A549 (cell line): ENCODE measurements at regions not wholly inside any gene's neighbourhood (a gene's known extent, or its start where the extent isn't known, plus 50 kb on each side); places are given as distances from the start of the nearest gene placed in this dataset.

ENCODE experiments used
- ATAC-seq, 2 experiments: fragments of 200-7000 bp in 1 of 2; fragments of >200 bp in 1 of 2; cut with Nextera tagmentation in 1 of 2; cut with Tn5 transposase in 1 of 2; 3 replicates each; pipeline versions ENCODE4 v1.8.0 to v1.9.1; 2018 to 2020; ENCODE audit warnings: mild to moderate bottlenecking in 1 of 2, moderate library complexity in 1 of 2
- CTCF ChIA-PET: fragments of 300-600 bp; sonication (Branson Sonifier 250); formaldehyde crosslinking; extraction: SDS; loops from one replicate; lab custom pipeline; 2021; ENCODE audit warnings: antibody characterized with exemption, inconsistent platforms; lab: Yijun Ruan, JAX
- POLR2A ChIA-PET: fragments of 350-600 bp; formaldehyde crosslinking; extraction: SDS; loops from one replicate; lab custom pipeline; 2021; ENCODE audit warnings: antibody characterized with exemption, inconsistent platforms; lab: Yijun Ruan, JAX
- DNase-seq, 2 experiments: peaks; one replicate each; pipeline versions ENCODE4 v3.0.0 to v3.0.0-alpha.2; 2011 to 2016; ENCODE audit warnings: low read depth in 1 of 2, low spot score in 1 of 2
- FAIRE-seq: peaks from 2 replicates; lab custom pipeline; 2011; peaks lifted over from hg19 to GRCh38; lab: Jason Lieb, UNC
- H3K27ac ChIP-seq, 2 experiments: fragments of >200 bp; sonication (Bioruptor Twin); formaldehyde crosslinking; 3 replicates each; pipeline ENCODE4 v1.5.1; 2016 to 2017
- H3K4me1 ChIP-seq: fragments of >200 bp; sonication (Bioruptor Twin); formaldehyde crosslinking; 3 replicates; pipeline ENCODE4 v1.6.1; 2016
- H3K4me2 ChIP-seq: fragments of >200 bp; sonication (Bioruptor Twin); formaldehyde crosslinking; 3 replicates; pipeline ENCODE4 v1.6.1; 2016
- H3K4me3 ChIP-seq: fragments of >200 bp; sonication (Bioruptor Twin); formaldehyde crosslinking; 3 replicates; pipeline ENCODE4 v1.5.1; 2016
- H3K9me3 ChIP-seq: fragments of >200 bp; sonication (Bioruptor Twin); formaldehyde crosslinking; 3 replicates; pipeline ENCODE4 v1.6.1; 2016
- CHD2 ChIP-seq: fragments of 150-350 bp; IDR thresholded peaks from 2 replicates; pipeline ENCODE4 v1.6.1; 2014; ENCODE audit warnings: low read length; ENCODE audit not compliant: partially characterized antibody
- EHF ChIP-seq: fragments of 250-450 bp; sonication (Bioruptor Pico); IDR thresholded peaks from 2 replicates; pipeline ENCODE4 v1.5.0; 2020; ENCODE audit warnings: mild to moderate bottlenecking
- EHMT2 ChIP-seq: fragments of 200-600 bp; sonication (generic); IDR thresholded peaks from 2 replicates; pipeline ENCODE4 v1.6.1; 2016; ENCODE audit warnings: antibody characterized with exemption, low read depth, mild to moderate bottlenecking, moderate library complexity
- EP300 ChIP-seq, 2 experiments: fragments of >200 bp; sonication (Bioruptor Twin); formaldehyde crosslinking; IDR thresholded peaks; 2 replicates in 1 of 2; 3 replicates in 1 of 2; pipeline ENCODE4 v1.6.1; 2016 to 2017
- ESRRA ChIP-seq: fragments of 150-350 bp; IDR thresholded peaks from 2 replicates; pipeline ENCODE4 v1.6.1; 2014; ENCODE audit warnings: mild to moderate bottlenecking, low read length, borderline replicate concordance
- FOSB ChIP-seq: fragments of 250-450 bp; sonication (Bioruptor Pico); IDR thresholded peaks from 2 replicates; pipeline ENCODE4 v1.5.0; 2020; ENCODE audit warnings: mild to moderate bottlenecking, moderate library complexity
- HDAC2 ChIP-seq: fragments of 200-600 bp; sonication (generic); IDR thresholded peaks from 2 replicates; pipeline ENCODE4 v1.6.1; 2016
- HES2 ChIP-seq: fragments of >200 bp; sonication (Bioruptor Twin); formaldehyde crosslinking; IDR thresholded peaks from 2 replicates; pipeline ENCODE4 v1.6.1; 2016
- JUNB ChIP-seq: fragments of >200 bp; sonication (Bioruptor Twin); formaldehyde crosslinking; IDR thresholded peaks from 2 replicates; pipeline ENCODE4 v1.6.1; 2016
- MYC ChIP-seq: IDR thresholded peaks from 2 replicates; pipeline ENCODE4 v1.6.1; 2012; ENCODE audit warnings: mild to moderate bottlenecking, inconsistent platforms, low read length, improper control_type of control experiment, borderline replicate concordance
- NFE2L2 ChIP-seq: fragments of 150-350 bp; conservative IDR thresholded peaks from 2 replicates; pipeline ENCODE4 v1.6.1; 2014; ENCODE audit warnings: low read length
- NR3C1 ChIP-seq: fragments of >200 bp; sonication (Bioruptor Twin); formaldehyde crosslinking; IDR thresholded peaks from 3 replicates; pipeline ENCODE4 v1.6.1; 2017
- PBX3 ChIP-seq: IDR thresholded peaks from 2 replicates; pipeline ENCODE4 v1.6.1; 2012
- PHF8 ChIP-seq: fragments of 200-600 bp; sonication (generic); IDR thresholded peaks from 2 replicates; pipeline ENCODE4 v1.6.1; 2016; ENCODE audit warnings: low read depth, mild to moderate bottlenecking, antibody characterized with exemption, moderate library complexity, borderline replicate concordance
- POLR2AphosphoS2 ChIP-seq: conservative IDR thresholded peaks from 2 replicates; pipeline ENCODE4 v1.6.1; 2012; ENCODE audit warnings: low read length, improper control_type of control experiment, inconsistent platforms
- RARB ChIP-seq: fragments of 250-450 bp; sonication (Bioruptor Pico); IDR thresholded peaks from 2 replicates; pipeline ENCODE4 v1.8.0; 2021; ENCODE audit warnings: mild to moderate bottlenecking, moderate library complexity
- RNF2 ChIP-seq: fragments of 200-600 bp; sonication (generic); IDR thresholded peaks from 2 replicates; pipeline ENCODE4 v1.6.1; 2016; ENCODE audit warnings: low read depth, mild to moderate bottlenecking, antibody characterized with exemption, moderate library complexity, borderline replicate concordance
- ZNF302 ChIP-seq: fragments of 250-450 bp; sonication (Bioruptor Pico); IDR thresholded peaks from 2 replicates; pipeline ENCODE4 v1.9.0; 2021; ENCODE audit warnings: inconsistent platforms, mild to moderate bottlenecking, moderate library complexity
- ZSCAN20 ChIP-seq: fragments of 250-450 bp; sonication (Bioruptor Pico); IDR thresholded peaks from 2 replicates; pipeline ENCODE4 v1.8.0; 2022; ENCODE audit warnings: mild to moderate bottlenecking, moderate library complexity
- WGBS: methylation state at CpG from one replicate; pipeline ENCODE4 v1.1.6; 2017; ENCODE audit errors: missing lambda C conversion rate; 5-methylcytosine and 5-hydroxymethylcytosine counted together
- TF ChIP-seq, protein P1 (sequence below): fragments of >200 bp; sonication (Bioruptor Twin); formaldehyde crosslinking; IDR thresholded peaks from 3 replicates; pipeline ENCODE4 v1.5.1; 2016
- TF ChIP-seq, protein P2 (sequence below): fragments of >200 bp; sonication (Bioruptor Twin); formaldehyde crosslinking; IDR thresholded peaks from 3 replicates; pipeline ENCODE4 v1.6.1; 2016

- no peaks in the 10 kb centered on the region for H3K9me3 ChIP-seq
- ChIA-PET CTCF (no interaction called here), POLR2A (no interaction called here)
- no peak for FAIRE-seq
- H3K4me2 ChIP-seq = no peak overlapping the region
- ATAC-seq = no peak
- H3K27ac ChIP-seq = no peak overlapping the region
- 68% methylated on average over 1 of the region's 1 CpG for WGBS
- no peak for DNase-seq
- no peaks in the 10 kb centered on the region for H3K4me1 ChIP-seq
- TF ChIP-seq HES2 (no peak), NR3C1 (no peak), FOSB (CRISPR knock-in tag) (no peak), JUNB (no peak), PBX3 (no peak), ZSCAN20 (no peak), POLR2AphosphoS2 (no peak)
- TF ChIP-seq, protein P1, sequence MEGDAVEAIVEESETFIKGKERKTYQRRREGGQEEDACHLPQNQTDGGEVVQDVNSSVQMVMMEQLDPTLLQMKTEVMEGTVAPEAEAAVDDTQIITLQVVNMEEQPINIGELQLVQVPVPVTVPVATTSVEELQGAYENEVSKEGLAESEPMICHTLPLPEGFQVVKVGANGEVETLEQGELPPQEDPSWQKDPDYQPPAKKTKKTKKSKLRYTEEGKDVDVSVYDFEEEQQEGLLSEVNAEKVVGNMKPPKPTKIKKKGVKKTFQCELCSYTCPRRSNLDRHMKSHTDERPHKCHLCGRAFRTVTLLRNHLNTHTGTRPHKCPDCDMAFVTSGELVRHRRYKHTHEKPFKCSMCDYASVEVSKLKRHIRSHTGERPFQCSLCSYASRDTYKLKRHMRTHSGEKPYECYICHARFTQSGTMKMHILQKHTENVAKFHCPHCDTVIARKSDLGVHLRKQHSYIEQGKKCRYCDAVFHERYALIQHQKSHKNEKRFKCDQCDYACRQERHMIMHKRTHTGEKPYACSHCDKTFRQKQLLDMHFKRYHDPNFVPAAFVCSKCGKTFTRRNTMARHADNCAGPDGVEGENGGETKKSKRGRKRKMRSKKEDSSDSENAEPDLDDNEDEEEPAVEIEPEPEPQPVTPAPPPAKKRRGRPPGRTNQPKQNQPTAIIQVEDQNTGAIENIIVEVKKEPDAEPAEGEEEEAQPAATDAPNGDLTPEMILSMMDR = no peak
- no peak overlapping the region for H3K4me3 ChIP-seq
Measured at GRCh38 chr4:116320859-116321258, 764.5 kb downstream of the TRAM1L1 start.

DNA sequence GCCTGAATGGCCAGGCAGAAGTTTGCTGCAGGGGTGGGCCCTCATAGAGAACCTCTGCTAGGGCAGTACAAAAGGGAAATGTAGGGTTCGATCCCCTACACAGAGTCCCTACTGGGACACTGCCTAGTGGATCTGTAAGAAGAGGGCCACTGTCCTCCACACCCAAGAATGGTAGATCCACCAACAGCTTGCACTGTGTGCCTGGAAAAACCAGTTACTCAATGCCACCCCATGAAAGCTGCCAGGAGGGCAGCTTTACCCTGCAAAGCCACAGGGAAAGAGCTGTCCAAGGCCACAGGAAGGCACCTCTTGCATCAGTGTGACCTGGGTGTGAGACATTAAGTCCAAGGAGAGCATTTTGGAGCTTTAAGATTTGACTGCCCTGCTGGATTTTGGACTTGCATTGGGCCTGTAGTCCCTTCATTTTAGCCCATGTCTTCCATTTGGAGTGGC lies 781.6 kb downstream of the TRAM1L1 start:
- no peak for TF ChIP-seq MYC
- no peak for TF ChIP-seq EHMT2
- TF ChIP-seq, protein P2, sequence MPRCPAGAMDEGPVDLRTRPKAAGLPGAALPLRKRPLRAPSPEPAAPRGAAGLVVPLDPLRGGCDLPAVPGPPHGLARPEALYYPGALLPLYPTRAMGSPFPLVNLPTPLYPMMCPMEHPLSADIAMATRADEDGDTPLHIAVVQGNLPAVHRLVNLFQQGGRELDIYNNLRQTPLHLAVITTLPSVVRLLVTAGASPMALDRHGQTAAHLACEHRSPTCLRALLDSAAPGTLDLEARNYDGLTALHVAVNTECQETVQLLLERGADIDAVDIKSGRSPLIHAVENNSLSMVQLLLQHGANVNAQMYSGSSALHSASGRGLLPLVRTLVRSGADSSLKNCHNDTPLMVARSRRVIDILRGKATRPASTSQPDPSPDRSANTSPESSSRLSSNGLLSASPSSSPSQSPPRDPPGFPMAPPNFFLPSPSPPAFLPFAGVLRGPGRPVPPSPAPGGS = no peak
- no peak for TF ChIP-seq NFE2L2
- no peak for TF ChIP-seq ZNF302 (CRISPR knock-in tag)
- TF ChIP-seq, all 56 proteins: peak for 0
- no peak for FAIRE-seq
- no peak overlapping the region for H3K27ac ChIP-seq
- POLR2A ChIA-PET = no interaction called here
- no peaks in the 10 kb centered on the region for H3K4me1 ChIP-seq
- ATAC-seq = no peak
- H3K4me2 ChIP-seq = no peak overlapping the region
- no CpG with 5 or more reads among the region's 1 CpG for WGBS
- CTCF ChIA-PET = no interaction called here
- H3K4me3 ChIP-seq = no peak overlapping the region
- no peak for DNase-seq
- H3K9me3 ChIP-seq = no peaks in the 10 kb centered on the region

DNA sequence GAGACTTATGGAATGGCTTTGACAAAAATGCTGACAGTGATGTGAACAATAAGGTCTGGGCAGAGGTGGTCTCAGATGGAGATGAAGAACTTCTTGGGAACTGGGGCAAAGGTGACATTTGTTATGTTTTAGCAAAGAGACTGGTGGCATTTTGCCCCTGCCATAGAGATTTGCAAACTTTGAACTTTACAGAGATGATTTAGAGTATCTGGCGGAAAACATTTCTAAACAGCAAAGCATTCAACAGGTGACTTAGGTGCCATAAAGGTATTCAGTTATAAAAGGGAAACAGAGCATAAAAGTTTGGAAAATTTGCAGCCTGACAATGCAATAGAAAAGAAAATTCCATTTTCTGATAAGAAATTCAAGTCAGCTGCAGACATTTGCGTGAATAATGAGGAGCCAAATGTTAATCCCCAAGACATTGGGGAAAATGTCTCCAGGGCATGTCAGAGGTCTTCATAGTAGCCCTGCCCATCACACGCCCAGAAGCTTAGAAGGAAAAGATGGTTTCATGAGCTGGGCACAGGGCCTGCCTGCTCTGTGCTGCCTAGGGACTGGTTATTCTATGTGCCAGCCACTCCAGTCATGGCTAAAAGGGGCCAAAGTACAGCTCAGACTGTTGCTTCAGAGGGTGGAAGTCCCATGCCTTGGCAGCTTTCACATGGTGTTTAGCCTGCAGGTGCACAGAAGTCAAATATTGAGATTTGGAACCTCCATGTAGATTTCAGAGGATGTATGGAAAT lies 782.2 kb downstream of the TRAM1L1 start:
- Histone ChIP-seq H3K4me2 (no peak overlapping the region), H3K9me3 (no peaks in the 10 kb centered on the region), H3K4me1 (no peaks in the 10 kb centered on the region), H3K4me3 (no peak overlapping the region), H3K27ac (no peak overlapping the region)
- 20% methylated on average over 3 of the region's 3 CpGs for WGBS
- FAIRE-seq (no peak), DNase-seq (no peak), ATAC-seq (no peak)
- TF ChIP-seq EP300 (IDR thresholded peaks at IDR 0.05) = no peak
- no peak for TF ChIP-seq MYC
- no peak for TF ChIP-seq CHD2
- no peak for TF ChIP-seq PHF8
- TF ChIP-seq, protein P1 = no peak
- TF ChIP-seq EHMT2 = no peak
- TF ChIP-seq EHF (CRISPR knock-in tag) = no peak
- no peak for TF ChIP-seq ESRRA
- no peak for TF ChIP-seq RARB (CRISPR knock-in tag)
- TF ChIP-seq, protein P2 = no peak
- TF ChIP-seq POLR2AphosphoS2 = no peak
- no peak for TF ChIP-seq NFE2L2
- no peak for TF ChIP-seq RNF2
- TF ChIP-seq HDAC2 = no peak
- no peak for TF ChIP-seq FOSB (CRISPR knock-in tag)
- ChIA-PET POLR2A (no interaction called here), CTCF (no interaction called here)
